ENCODE measurements at regions not wholly inside any gene's neighbourhood (a gene's known extent, or its start where the extent isn't known, plus 50 kb on each side); places are given as distances from the start of the nearest gene placed in this dataset.

DNA sequence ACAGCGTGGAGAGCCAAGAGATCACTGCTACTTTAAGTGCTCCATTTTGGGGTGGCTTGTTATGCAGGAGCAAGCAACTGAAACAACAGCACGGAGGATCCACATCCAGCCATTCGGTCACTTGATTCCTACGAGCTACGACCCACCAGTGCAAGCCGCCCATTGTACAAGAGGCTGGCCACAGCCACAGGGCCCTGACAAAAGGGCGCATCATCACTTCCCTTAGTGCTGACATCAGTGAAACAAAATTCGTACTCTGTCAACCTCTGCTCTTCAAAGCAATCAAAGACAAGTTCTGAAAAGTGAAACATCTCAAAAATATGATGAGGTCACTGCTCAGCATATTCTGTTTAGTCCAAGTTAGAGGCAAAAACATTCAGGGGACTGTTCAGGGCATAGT lies 168.4 kb downstream of the GADD45G start:
- DNase-seq = no peak

DNA sequence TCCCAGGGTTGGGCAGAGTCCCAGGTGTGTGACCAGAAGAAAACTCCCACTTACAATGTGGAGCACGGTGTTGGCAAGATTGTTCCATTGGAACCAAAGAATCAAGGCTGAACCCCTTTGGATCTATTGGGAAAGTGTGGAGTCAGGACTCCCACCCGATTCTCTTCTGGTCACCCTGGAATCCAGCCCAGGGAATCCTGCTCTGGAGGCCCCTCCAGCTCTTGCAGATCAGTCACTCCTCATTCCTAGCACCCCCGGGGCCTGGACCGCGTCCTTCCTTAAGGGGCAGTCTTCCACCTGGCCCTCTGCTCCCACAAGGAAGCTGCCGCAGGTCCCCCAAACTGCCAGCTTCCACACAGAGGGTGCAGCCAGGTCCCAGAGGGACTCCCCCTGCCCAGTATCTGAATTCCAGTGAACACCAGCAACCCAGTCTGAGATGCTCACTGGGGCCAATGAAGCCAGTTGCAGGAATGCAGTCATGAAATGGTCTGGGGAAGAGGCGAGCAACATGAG lies 170.1 kb downstream of the GADD45G start:
- DNase-seq = no peak

DNA sequence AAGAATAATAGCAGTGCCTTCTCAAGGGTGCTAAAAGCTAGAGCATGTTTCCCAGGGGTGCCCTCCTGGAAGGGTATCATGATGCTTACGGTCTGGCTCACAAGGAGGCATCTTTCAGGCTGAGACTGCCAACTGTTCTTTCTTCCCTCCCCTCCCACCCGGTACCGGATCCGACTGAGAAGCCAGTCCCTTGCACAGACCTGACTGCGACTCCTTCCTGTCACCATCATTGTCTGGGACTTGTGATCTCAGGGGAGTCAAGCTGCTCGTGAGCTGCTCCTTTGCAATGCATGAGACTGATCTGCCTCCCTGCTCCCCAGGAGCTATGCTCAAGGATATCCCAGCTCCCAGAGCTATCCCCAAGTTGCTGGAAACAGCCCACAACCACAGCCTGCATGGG lies 170.8 kb downstream of the GADD45G start:
- DNase-seq = no peak

DNA sequence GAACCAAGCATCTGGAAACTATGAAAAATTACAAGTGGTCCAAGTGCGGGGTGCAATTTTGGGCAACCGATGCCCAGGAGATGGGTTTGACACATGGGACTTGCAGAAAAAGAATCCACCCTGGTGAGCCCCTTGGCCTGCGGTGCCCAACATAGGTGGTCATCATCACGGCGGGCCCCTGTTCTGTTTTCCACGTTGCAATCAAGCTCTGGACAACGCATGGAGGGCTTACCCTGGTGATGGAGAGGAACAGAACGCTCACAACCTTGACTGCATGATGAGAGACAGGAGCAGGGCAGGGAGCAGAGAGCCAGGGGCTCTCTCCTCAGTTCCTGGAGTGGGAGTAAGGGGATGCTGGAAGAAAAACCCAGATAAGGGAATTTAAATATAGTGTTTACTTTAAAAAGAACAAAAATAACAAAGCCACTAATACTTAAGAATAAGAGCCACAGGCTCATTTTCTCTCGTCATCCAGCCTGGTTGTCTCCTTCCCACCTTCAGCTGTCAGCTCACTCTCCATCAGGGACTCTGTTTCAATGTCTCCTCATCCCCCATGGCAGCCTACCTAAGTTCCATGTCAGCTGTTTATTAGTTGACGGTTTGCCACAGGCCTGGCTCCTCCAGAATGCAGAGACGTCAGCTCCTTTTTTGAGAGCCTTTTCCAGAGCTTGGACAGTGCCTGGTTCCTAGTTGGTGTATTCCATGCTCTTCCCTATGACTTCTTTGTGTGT lies 172.1 kb downstream of the GADD45G start:
- DNase-seq = no peak

DNA sequence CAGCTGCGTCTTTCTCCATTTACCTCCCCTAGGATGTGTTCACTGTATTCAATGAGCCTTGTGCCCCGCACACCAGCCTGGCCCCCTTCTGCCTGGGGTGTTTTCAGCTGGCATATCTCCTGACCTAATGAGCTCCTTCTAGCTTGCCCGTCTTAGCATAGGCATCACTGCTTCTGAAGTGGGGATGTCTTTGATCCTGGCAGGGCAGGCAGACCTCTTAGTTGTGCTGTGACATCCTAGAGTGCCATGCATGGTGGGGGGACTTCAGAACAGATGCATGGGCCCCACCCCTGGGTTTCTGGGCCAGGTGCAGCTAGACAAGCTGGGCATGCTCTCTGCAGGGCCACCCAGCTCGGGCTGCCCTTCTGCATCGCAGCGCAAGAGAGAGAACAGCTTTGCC lies 172.7 kb downstream of the GADD45G start:
- DNase-seq = no peak

DNA sequence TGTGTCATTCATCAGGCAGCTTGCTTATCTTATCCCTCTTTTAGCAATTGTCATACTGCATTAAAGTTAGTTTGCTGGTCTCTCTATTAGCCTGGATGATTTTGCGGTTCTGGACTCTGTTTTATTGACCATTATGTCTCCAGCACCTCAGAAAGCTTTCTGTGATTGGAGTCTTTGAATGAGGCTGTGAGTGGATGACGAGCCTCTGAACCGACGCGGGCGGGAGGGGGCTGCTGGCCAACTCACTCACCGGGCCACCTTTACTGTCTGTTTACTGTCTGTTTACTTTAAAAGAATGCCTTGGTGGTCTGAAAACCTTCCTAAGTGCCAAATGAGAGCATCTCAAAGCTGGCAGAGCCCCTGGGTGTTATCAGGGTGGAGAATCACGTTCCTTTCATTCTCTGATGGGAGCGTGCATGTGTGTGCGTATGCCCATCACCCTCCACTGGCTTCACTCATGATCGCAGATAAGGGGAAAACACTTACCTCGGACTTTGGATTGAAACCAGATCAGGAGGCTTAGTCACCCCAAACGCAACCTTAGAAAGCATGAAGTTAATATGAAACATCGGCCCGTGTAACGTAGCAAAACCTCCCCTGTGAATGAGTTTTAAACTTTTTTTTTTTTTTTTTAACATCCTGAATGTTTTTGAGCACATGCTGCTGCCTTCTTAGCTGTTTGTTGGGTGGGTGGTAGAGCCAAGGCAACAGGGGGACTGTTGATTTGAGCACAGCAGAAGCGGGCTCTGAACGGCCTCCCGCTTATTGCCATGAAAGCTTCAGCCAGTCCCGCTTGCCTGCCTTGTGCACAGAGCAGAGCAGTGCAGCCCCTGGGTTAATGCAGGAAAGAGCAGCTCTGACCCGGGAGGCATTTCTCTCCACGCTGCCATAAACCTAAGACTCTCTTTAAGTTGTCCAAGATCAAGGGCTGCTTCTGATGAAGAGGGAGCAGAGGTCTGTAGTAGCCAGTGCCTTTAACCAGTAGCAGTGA lies 173.6 kb downstream of the GADD45G start:
- no peak for DNase-seq

DNA sequence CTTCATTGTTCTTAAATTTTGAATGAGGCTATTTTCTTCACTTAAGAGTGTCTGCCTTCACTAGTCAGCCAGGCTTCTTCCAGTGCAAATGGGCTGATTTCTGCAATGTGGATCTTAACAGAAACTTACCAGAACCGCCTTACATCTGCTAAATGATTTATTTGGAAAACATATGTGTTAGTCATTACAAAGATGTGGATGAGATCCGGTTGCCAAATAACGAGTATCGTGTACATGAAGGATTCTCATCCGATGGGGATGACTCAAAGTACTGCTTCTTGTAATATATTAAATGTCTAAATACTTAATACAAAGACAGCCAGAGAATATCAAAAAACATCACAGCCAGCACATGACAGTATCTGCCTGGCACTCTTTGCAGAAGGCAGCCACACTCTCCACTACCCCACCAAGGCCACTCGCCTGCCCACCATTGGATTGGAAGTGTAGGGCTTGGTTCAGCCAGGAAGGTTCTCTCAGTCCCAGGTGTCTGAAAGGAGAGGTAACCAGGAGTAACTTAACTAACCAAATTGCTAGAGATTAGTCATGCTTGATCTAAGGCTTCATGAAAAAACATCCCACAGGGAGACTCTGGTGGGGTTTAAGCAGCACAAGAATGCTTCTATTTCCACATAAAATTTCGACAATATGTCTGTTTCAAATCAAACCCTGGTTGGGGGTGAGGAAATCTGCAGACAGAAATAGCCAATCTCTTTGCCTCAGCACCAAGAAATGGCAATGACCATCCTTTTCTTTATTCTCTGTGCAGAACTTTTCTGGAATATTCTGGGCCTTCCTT lies 174.8 kb downstream of the GADD45G start:
- DNase-seq = no peak

DNA sequence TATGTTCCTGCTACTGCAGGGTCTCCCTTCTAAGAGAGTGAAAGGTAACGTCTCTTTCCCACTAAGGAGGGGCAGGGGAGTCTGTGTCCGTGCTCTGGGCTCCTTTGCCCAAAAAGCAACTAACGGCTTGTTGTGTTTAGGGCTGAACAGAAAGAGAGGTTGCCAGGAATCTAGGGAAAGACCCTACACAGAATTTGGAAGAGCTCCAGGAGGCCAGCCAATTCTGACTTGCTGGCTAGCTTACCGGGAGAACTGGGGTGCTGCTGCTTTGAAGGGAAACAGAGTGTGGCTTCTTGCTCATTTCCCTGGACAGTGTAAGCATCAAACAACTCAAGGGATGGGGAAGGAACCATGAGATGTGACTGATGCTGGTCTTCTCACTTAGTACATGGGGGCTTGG lies 176.1 kb downstream of the GADD45G start:
- DNase-seq = no peak

DNA sequence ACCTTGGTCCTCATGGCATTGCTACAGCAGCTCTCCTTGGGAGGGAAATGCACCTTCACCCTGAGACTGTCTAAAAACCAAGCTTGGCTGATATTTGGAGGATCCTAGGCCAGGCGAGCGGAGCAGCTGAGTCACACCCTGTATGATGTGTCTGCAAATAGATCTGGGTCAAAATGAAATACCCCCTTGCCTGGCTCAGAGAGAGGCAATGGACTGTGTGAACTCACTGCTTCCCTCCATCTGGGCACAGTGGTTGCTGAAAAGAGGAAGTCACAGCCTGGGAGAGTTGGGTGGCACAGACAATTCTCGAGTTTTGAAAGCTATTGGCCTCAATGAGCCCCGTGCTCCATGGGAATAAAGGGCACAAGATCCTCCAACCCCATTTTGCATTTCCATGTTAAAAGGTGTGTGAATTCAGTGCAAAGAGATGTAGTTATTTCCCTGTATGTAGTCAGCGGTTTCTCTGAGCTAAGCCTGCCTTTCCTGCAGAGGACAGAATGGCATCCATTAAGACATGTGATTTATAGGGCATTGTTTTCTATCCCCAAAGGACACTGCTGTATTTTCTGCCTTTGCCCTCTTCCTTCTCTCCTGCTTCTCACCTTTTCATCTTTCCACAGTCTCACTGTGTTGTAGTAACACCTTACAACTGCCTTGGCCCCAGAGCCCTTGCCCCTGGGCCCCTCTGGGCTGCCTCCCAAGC lies 177.2 kb downstream of the GADD45G start:
- no peak for DNase-seq

DNA sequence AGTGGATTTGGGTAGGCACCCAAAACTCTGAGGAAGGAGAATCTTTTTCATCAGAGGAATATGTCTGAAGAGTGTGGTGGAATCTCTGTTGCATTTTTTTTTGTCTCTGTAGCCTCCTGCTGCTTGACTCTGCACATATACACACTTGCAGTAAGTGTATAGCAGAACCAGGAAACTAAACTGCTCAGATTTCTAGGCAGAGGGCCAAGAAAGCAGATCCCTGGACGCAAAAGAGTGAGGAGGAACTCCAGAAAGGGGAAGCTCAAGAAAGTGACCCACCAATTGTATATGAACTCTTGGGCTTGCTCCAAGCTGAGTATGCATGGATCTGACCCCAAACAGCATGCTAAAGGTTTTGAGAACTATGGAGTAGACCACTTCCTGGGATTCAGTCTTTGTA lies 181.8 kb downstream of the GADD45G start:
- no peak for DNase-seq

DNA sequence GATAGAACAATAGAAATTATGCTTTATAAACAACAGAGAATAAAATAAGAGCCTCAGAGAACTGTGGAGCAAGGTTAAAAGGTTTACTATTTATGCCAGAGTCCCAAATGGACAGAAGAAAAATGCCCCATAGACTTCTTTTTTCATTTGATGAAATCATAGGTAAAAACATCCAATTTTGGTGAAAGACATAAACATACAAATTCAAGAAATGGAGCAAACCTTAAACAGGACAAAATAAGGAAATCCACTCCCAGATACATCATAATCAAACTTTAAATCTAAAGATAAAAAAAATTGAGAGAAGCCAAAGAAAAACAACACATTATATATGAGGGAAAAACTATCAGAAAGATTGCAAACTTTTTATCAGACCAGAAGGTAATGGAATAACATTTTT lies 182.8 kb downstream of the GADD45G start:
- DNase-seq = no peak

DNA sequence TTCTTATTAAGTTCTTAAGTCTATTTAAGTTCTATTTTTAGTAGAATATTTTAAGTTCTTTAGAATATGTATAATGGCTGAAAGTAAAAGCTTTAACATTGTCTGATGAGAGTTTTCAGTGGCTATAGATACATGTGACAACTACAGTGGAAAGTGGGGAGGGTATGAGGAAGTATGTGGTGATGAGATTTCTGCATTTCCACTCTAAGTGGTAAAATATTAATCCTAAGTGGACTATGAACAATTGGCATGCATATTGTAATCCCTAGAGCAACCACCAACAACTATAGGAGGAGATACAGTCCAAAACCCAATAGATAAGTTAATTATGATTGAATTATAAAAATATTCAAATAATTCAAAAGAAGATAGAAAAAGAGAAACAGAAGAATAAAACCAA lies 183.6 kb downstream of the GADD45G start:
- DNase-seq = no peak

DNA sequence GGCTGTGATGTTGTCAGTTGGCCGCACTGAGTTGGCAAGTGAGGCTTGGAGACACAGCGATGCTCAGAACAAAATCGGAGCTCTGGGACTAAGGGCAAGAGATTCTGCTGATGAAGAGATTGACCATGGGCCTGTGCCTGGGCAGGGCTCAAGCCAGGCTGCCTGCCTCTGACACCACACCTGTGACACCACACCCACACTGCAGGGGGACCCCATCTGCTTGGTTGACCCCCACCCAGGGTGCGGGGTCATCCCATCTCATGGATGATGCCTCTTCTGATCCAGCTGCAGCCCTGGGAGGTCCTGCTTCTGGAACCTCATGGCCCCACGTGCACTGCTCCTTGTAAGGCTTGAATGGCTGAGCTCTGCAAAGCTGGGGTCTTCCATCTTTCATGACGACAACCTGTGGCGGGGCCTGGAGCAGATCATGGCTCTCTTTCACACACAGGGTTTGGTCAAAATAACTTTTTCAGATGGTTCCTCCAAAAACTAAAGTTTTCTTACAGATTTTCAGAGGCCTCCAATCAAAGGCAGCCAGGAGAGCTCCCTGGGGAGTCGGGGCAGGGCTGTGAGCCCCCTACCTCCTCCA lies 185.2 kb downstream of the GADD45G start:
- DNase-seq = no peak

DNA sequence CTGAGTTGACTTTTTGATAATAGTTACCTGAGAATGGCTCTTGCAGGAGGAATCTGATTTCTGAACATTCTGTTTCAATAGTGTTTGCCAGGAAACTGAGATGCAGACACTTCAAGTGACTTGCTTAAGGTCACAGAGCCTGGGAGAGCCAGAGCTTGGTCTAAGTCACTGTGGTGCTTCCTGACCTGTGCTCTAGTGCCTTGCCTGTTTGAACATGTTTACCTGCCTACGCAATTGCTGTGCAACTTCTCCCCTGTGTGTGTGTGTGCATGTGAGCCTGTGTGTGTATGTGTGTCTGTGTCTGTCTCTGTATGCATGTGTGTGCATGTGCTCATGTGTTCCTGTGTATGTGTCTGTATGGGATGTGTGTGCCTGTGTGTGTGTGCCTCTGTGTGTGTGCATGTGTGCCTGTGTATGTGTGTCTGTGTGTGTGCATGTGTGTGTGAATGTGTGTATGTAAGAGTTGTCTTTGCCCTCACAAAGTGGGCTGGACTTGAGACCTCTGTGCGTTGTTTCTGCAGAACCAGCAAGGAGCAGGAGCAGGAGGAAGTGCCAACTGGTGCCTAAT lies 185.8 kb downstream of the GADD45G start:
- DNase-seq = no peak

DNA sequence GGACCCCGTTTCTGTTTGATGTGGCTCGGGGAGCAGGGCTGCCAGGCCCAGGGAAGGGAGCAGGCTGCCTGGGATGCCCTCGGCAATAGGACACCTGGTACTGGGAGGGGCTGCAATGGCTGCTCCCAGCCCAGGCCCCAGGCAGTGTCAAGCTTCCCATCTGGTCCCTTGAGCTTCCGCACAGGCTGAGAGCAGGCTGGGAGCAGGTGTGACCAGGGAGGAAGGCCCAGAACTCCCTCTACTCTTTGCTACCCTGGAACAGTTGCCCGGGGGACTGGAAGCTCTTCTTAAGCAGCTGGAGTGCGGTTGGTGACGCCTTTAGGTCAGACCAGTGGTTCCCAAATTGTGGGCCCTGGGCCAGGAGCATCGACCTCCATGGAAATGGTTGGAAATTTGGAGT lies 186.9 kb downstream of the GADD45G start:
- peak in 2 of 3 experiments; percentile 12 to 20 for DNase-seq

DNA sequence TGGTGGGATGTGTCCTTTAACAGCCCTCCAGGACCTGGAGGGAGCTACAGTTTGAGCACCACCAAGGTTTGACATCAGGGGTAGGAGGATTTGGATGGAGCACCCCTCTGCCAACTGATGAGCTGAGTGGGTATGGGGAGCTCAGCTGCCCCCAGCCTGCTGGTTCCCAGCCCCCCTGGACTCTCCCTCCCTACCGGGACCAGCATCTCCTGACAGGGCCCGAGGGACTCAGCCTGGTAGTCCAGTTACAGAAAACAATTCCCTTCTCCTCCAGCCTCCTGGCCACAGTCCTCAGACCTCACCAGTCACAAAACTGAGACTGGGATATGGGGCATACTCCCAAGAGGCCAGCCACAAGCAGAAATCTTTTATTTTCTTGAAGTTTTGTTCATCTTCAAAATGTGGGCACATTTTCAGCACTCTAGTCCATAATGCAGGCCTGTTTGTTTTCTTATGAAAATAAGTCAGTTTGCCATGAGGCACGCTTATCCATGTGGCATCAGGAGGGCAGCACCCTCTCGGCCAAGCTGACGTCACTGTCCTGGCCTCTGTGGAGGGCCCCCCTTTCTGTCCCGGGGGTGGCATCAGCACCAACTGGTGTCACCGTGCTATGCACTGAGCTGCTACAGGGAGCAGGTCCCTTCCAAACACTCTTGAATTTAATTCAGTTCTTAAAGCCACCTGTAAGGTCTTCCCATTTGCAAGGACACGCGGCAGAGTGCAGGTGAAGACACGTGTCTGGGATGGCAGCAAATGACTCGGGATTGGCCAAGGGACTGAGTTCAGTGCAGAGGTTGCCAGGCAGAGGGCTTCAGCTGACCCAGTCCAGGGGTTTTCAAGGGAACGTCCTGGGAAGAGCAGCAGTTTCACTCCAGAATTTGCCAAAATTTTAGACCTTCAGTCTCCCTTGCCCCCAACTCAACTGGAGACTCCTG lies 187.6 kb downstream of the GADD45G start:
- no peak for DNase-seq

DNA sequence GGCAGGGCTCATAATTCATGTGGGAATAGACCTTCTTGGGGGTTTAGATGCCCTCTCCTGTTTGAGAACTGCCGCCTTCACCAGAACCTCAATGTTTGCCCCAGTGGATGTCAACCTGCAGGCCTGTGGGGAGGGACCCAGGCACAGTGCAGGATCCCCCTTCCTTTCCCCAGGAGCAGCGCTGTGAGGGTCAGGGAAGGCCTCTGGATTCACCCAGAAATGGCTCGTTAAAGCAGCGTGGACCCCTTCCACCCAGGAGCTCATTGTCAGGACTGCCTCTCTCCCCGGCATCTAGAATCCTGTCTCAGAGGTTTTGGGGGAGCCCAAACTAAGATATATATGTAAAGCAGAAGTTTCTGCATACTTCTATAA lies 188.3 kb downstream of the GADD45G start:
- DNase-seq = no peak

DNA sequence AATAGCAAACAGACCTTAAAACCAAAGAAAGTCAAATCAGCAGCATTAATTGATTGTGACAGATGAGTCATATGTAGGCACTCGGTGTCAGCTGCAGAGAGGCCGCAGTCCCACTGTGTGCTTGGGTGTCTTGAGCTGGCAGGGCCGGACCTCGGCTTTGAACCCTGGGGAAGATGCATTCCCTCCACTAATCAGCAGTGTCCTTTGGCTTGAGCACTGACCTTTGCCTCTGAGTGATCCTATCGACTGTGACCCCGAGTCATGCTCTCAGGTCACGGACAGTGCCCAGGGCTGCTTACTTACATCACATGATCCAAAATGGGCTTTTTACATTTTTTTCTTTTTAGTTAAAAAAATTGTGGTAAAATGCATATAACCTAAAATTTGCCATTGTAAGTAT lies 188.7 kb downstream of the GADD45G start:
- no peak for DNase-seq

DNA sequence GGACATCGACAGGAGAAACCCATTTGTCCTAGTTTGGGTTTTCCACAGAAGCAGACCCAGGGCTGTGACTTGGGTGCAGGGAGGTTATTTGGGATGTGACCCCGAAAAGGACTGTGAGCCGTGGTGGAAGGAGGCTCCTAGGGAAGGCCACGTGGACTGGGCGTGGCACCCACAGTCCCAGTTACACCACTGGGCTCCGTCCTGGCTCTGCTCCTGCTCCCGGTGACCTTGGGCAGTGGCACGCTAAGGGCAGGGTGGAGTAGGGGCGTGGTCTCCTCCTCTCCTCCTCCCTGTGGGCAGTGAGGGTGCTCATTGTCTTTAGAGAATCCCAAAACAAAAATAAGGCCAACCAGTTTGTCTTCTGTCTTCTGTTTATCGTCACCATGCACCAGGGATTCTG lies 190.1 kb downstream of the GADD45G start:
- no peak for DNase-seq

DNA sequence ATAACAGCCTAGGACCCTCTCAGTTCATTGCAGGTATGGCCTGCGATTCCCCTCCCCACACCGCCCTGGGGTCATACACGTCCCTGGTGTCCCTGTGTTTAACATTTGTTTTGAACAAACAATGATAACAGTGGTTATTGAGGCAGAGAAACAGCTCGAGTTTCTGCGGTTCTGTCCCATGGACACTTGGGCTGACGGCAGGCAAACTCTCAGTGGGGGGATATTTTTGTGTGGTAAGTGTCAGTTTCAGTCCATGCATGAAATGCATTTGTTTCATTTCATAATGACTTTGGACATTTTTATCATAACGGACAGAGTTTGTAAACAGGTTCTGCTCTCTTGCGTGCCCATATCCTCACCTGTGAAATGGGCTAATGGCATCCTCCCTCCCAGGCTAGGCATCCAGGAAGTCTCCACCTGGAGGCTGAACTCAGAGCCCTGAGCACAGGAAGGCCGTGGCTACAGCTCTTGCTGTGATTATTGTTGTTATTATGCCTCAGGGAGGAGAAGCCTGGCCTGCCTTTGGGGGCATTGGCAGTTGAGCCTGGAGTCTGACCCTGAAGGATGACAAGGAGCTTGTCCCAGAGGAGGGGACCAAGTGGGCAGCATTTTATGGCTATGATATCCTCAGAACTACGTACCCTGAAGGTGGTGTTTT lies 190.9 kb downstream of the GADD45G start:
- DNase-seq = peak in 1 of 3 experiments; percentile 34

Data from NCI-H1417 (cell line).